Tibial nerve (tissue), 3 donors: ENCODE measurements at regions not wholly inside any gene's neighbourhood (a gene's known extent, or its start where the extent isn't known, plus 50 kb on each side); places are given as distances from the start of the nearest gene placed in this dataset.

Experiments
- CTCF ChIP-seq, 5 experiments: fragments of 200-600 bp in 3 of 5; fragments of 450-650 bp in 2 of 5; sonication (generic) in 3 of 5; IDR thresholded peaks; one replicate each; pipeline ENCODE4 v1.5.1; 2016 to 2019; ENCODE audit warnings: antibody characterized with exemption in 5 of 5, mild to moderate bottlenecking in 3 of 5, moderate library complexity in 2 of 5
- POLR2A ChIP-seq, 2 donors: fragments of 450-650 bp; IDR thresholded peaks; one replicate each; pipeline ENCODE4 v1.6.1; 2017; ENCODE audit warnings: antibody characterized with exemption in 2 of 2, mild to moderate bottlenecking in 2 of 2, moderate library complexity in 2 of 2

- TF ChIP-seq CTCF (IDR thresholded peaks at IDR 0.05): no peak
- TF ChIP-seq POLR2A (IDR thresholded peaks at IDR 0.05): no peak
Observed at GRCh38 chr10:27426948-27427467, 77.1 kb upstream of the RAB18 start.
